H1 (cell line): ENCODE measurements at regions not wholly inside any gene's neighbourhood (a gene's known extent, or its start where the extent isn't known, plus 50 kb on each side); places are given as distances from the start of the nearest gene placed in this dataset.

Experiments
- BRCA1 ChIP-seq: IDR thresholded peaks from 2 replicates; pipeline ENCODE4 v1.6.1; 2012; ENCODE audit warnings: low read depth, low read length, improper control_type of control experiment
- EP300 ChIP-seq, 2 experiments: IDR thresholded peaks; 1 replicate in 1 of 2; 2 replicates in 1 of 2; pipeline ENCODE4 v1.6.1; 2011 to 2012; ENCODE audit warnings: low read depth in 2 of 2, low read length in 2 of 2, mild to moderate bottlenecking in 2 of 2, borderline replicate concordance in 1 of 2, inconsistent platforms in 1 of 2, moderate library complexity in 1 of 2
- JUND ChIP-seq: IDR thresholded peaks from 2 replicates; pipeline ENCODE4 v1.6.1; 2011; ENCODE audit warnings: mild to moderate bottlenecking, improper control_type of control experiment, low read length
- RAD21 ChIP-seq, 2 experiments: IDR thresholded peaks in 1 of 2; conservative IDR thresholded peaks in 1 of 2; 2 replicates each; pipeline ENCODE4 v1.6.1; 2011; ENCODE audit warnings: low read depth in 2 of 2, low read length in 2 of 2, improper control_type of control experiment in 1 of 2, inconsistent platforms in 1 of 2, mild to moderate bottlenecking in 1 of 2, moderate library complexity in 1 of 2
- TAF1 ChIP-seq: IDR thresholded peaks from 2 replicates; pipeline ENCODE4 v1.6.1; 2011; ENCODE audit warnings: mild to moderate bottlenecking, low read depth, low read length
- TF ChIP-seq, protein P1 (sequence below), 3 experiments: IDR thresholded peaks; 1 replicate in 2 of 3; 2 replicates in 1 of 3; pipeline versions ENCODE4 v1.5.1 to v1.6.1; 2011; ENCODE audit warnings: low read length in 3 of 3, mild to moderate bottlenecking in 3 of 3, inconsistent platforms in 2 of 3, low read depth in 1 of 3, moderate library complexity in 1 of 3; ENCODE audit not compliant: insufficient read depth in 1 of 3; ENCODE audit errors: control extremely low read depth in 1 of 3
- TF ChIP-seq, protein P2 (sequence below): IDR thresholded peaks from 2 replicates; pipeline ENCODE4 v1.6.1; 2011; ENCODE audit warnings: low read length, improper control_type of control experiment

DNA sequence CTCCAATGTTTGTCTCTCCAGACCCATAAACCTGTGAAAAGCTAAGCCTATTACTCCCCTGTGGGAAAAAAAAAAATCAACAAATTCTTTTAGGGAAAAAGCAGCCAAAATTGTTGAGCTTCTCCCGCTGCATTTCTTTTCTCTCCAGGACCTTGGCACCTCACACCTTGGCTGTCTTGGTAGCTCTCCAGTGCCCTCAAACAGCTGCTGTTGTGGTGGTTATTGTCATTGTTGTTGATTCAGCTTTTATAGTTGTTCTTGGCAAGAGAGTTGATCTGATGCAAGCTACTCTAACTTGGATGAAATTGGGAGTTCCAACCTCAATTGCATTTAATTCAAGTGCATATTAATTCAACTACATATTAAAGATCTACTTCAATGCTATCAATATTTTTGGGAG lies 516.9 kb upstream of the LARGE1 start:
- TF ChIP-seq, protein P1, sequence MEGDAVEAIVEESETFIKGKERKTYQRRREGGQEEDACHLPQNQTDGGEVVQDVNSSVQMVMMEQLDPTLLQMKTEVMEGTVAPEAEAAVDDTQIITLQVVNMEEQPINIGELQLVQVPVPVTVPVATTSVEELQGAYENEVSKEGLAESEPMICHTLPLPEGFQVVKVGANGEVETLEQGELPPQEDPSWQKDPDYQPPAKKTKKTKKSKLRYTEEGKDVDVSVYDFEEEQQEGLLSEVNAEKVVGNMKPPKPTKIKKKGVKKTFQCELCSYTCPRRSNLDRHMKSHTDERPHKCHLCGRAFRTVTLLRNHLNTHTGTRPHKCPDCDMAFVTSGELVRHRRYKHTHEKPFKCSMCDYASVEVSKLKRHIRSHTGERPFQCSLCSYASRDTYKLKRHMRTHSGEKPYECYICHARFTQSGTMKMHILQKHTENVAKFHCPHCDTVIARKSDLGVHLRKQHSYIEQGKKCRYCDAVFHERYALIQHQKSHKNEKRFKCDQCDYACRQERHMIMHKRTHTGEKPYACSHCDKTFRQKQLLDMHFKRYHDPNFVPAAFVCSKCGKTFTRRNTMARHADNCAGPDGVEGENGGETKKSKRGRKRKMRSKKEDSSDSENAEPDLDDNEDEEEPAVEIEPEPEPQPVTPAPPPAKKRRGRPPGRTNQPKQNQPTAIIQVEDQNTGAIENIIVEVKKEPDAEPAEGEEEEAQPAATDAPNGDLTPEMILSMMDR (IDR thresholded peaks at IDR 0.05; ENCODE audit: control extremely low read depth in 1 of 3, insufficient read depth in 1 of 3, low read depth in 1 of 3, low read length in 3 of 3) = no peak
- no peak for TF ChIP-seq EP300 (IDR thresholded peaks at IDR 0.05; ENCODE audit: borderline replicate concordance in 1 of 2, low read depth in 2 of 2, low read length in 2 of 2)
- no peak for TF ChIP-seq RAD21 (IDR thresholded peaks at IDR 0.05 in 1 of 2, conservative IDR thresholded peaks at IDR 0.05 in 1 of 2; ENCODE audit: low read depth in 2 of 2, low read length in 2 of 2)
- no peak for TF ChIP-seq BRCA1
- no peak for TF ChIP-seq JUND
- TF ChIP-seq, protein P2, sequence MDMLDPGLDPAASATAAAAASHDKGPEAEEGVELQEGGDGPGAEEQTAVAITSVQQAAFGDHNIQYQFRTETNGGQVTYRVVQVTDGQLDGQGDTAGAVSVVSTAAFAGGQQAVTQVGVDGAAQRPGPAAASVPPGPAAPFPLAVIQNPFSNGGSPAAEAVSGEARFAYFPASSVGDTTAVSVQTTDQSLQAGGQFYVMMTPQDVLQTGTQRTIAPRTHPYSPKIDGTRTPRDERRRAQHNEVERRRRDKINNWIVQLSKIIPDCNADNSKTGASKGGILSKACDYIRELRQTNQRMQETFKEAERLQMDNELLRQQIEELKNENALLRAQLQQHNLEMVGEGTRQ = no peak
- TF ChIP-seq TAF1 = no peak
